Gastroesophageal sphincter (tissue), 4 donors: ENCODE measurements at regions not wholly inside any gene's neighbourhood (a gene's known extent, or its start where the extent isn't known, plus 50 kb on each side); places are given as distances from the start of the nearest gene placed in this dataset.
A peak's percentile ranks its signal among the peaks of the same experiment; 100 is the strongest.

Source experiments
- ATAC-seq: fragments of 150-250 bp; one replicate; pipeline ENCODE4 v1.9.1; 2016; ENCODE audit warnings: mild to moderate bottlenecking, moderate library complexity
- H3K27ac ChIP-seq, 4 donors: fragments of 200-600 bp; sonication (generic) in 3 of 4; 1 replicate in 3 of 4; 2 replicates in 1 of 4; pipeline ENCODE4 v1.5.1; 2016 to 2019
- H3K27me3 ChIP-seq: fragments of 200-600 bp; sonication (generic); one replicate; pipeline ENCODE4 v1.5.1; 2019
- H3K36me3 ChIP-seq, 2 donors: fragments of 200-600 bp; sonication (generic); one replicate each; pipeline ENCODE4 v1.5.1; 2019; ENCODE audit warnings: control low read depth in 1 of 2
- H3K4me1 ChIP-seq, 3 donors: fragments of 200-600 bp; sonication (generic); 1 replicate in 2 of 3; 2 replicates in 1 of 3; pipeline ENCODE4 v1.5.1; 2016 to 2019; ENCODE audit warnings: control low read depth in 2 of 3
- H3K4me3 ChIP-seq, 2 donors: fragments of 200-600 bp; sonication (generic); one replicate each; pipeline ENCODE4 v1.5.1; 2019; ENCODE audit warnings: mild to moderate bottlenecking in 1 of 2, moderate library complexity in 1 of 2
- H3K9me3 ChIP-seq, 3 donors: fragments of 200-600 bp; sonication (generic); one replicate each; pipeline ENCODE4 v1.5.1; 2017 to 2019; ENCODE audit warnings: control low read depth in 2 of 3
- EP300 ChIP-seq: sonication (generic); formaldehyde crosslinking; IDR thresholded peaks from one replicate; pipeline ENCODE4 v1.6.1; 2017; ENCODE audit warnings: antibody characterized with exemption, mild to moderate bottlenecking
- POLR2A ChIP-seq, 2 donors: fragments of 450-650 bp; IDR thresholded peaks; one replicate each; pipeline ENCODE4 v1.6.1; 2017; ENCODE audit warnings: antibody characterized with exemption in 2 of 2, mild to moderate bottlenecking in 2 of 2, moderate library complexity in 1 of 2
- POLR2AphosphoS5 ChIP-seq: sonication (generic); formaldehyde crosslinking; IDR thresholded peaks from one replicate; pipeline ENCODE4 v1.6.1; 2017; ENCODE audit warnings: antibody characterized with exemption
- WGBS, 2 donors: methylation state at CpG; one replicate each; pipeline ENCODE4 v1.1.5; 2018; ENCODE audit warnings: low coverage in 1 of 2; 5-methylcytosine and 5-hydroxymethylcytosine counted together
- TF ChIP-seq, protein P1 (sequence below), 4 experiments: fragments of 200-600 bp in 2 of 4; fragments of 450-650 bp in 2 of 4; sonication (generic) in 1 of 4; IDR thresholded peaks; one replicate each; pipeline ENCODE4 v1.5.1; 2017 to 2019; ENCODE audit warnings: antibody characterized with exemption in 4 of 4, mild to moderate bottlenecking in 2 of 4, moderate library complexity in 2 of 4

DNA sequence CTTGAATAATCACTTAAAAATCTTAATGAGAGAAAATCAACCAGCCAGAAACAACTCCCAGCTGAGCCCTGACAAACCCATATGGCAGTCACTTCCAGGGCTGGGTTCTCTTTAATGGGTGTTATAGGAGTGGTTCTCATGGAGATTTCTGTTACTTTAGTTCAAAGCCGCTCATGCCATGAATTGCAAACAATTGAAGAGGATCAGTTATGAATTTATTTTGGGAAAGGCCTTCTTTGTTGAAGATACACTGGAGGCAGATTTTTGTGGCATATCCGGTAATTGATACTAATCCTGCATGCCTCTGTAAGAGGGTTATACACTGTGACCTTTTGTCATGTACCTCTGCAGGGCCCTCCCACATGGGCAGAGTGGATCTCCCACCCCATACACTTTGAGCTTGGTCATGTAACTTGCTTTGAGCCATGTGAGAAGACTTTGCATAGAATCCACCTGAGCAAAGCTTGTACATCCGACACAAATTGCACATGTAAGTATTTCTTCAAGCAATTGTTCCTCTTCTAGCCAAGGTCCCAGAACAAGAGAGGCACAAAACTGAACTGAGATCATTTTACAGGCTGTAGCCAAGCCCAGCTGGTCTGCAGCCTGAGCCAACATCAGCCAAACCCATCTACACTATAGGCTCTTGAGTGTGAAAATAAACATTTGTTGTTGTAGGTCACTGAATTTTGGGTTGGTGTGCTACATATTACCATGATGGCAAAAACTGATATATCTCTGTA is 492.3 kb downstream of the PREX1 start:
- no peak for ATAC-seq
- Histone ChIP-seq H3K36me3 (no peaks in the 10 kb centered on the region), H3K27me3 (no peaks in the 10 kb centered on the region), H3K27ac (no peak overlapping the region), H3K4me1 (peaks cover 0 to 39% (median 7%) of the 10 kb centered on the region in 3 donors), H3K4me3 (no peak overlapping the region), H3K9me3 (no peaks in the 10 kb centered on the region)
- WGBS, 2 donors, result 83 to 84% methylated on average over 1 to 3 of the region's 3 CpGs
- TF ChIP-seq, protein P1, sequence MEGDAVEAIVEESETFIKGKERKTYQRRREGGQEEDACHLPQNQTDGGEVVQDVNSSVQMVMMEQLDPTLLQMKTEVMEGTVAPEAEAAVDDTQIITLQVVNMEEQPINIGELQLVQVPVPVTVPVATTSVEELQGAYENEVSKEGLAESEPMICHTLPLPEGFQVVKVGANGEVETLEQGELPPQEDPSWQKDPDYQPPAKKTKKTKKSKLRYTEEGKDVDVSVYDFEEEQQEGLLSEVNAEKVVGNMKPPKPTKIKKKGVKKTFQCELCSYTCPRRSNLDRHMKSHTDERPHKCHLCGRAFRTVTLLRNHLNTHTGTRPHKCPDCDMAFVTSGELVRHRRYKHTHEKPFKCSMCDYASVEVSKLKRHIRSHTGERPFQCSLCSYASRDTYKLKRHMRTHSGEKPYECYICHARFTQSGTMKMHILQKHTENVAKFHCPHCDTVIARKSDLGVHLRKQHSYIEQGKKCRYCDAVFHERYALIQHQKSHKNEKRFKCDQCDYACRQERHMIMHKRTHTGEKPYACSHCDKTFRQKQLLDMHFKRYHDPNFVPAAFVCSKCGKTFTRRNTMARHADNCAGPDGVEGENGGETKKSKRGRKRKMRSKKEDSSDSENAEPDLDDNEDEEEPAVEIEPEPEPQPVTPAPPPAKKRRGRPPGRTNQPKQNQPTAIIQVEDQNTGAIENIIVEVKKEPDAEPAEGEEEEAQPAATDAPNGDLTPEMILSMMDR (IDR thresholded peaks at IDR 0.05), result no peak
- TF ChIP-seq POLR2A (IDR thresholded peaks at IDR 0.05) (no peak), EP300 (no peak), POLR2AphosphoS5 (no peak)

DNA sequence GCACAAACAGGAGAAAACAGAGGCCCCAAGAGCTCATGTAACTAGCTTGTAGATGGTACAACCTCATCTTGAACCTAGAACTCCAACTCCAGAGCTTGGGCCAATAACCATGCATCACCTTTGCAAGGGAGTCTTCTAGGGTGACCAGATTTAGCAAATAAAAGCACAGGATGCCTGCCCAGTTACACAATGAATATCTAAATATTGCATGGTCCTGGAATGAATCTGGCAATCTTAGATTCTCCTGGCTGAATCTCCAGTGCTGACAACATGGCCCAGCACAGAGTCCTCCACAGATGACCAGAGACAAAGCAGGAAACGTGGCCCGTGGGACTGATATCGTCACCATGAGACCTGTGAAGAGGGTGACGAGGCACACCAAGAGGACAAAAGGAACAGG is 494.1 kb downstream of the PREX1 start:
- Histone ChIP-seq H3K9me3 (no peaks in the 10 kb centered on the region), H3K27ac (peak overlapping the region in 1 of 4 donors; percentile 45)

GRCh38 chr20:48332555-48332954 is 495.2 kb downstream of the PREX1 start:
- H3K4me1 ChIP-seq, result peaks cover 0 to 30% (median 0%) of the 10 kb centered on the region in 3 donors
- H3K27me3 ChIP-seq, result no peaks in the 10 kb centered on the region
- WGBS, 2 donors, result 13 to 39% methylated on average over 3 of the region's 3 CpGs
- H3K9me3 ChIP-seq, result no peaks in the 10 kb centered on the region
- no peak for TF ChIP-seq POLR2A (IDR thresholded peaks at IDR 0.05)
- TF ChIP-seq, protein P1 (IDR thresholded peaks at IDR 0.05), result no peak
- no peak for TF ChIP-seq POLR2AphosphoS5
- no peak for TF ChIP-seq EP300
- ATAC-seq, result no peak
- H3K4me3 ChIP-seq, result no peak overlapping the region
- H3K36me3 ChIP-seq, result no peaks in the 10 kb centered on the region
- H3K27ac ChIP-seq, result peak overlapping the region in 3 of 4 donors; percentile 32 to 45 (median 38)

More for the DNA sequence above, 494.1 kb downstream of the PREX1 start:
- Histone ChIP-seq H3K27me3 (no peaks in the 10 kb centered on the region), H3K4me3 (no peak overlapping the region), H3K4me1 (peaks cover 0 to 34% (median 0%) of the 10 kb centered on the region in 3 donors), H3K36me3 (no peaks in the 10 kb centered on the region)
- TF ChIP-seq POLR2AphosphoS5, result no peak
- TF ChIP-seq, protein P1 (IDR thresholded peaks at IDR 0.05), result no peak
- TF ChIP-seq POLR2A (IDR thresholded peaks at IDR 0.05), result no peak
- no peak for TF ChIP-seq EP300
- 53 to 62% methylated on average over 3 of the region's 4 CpGs for WGBS, 2 donors
- ATAC-seq, result no peak

DNA sequence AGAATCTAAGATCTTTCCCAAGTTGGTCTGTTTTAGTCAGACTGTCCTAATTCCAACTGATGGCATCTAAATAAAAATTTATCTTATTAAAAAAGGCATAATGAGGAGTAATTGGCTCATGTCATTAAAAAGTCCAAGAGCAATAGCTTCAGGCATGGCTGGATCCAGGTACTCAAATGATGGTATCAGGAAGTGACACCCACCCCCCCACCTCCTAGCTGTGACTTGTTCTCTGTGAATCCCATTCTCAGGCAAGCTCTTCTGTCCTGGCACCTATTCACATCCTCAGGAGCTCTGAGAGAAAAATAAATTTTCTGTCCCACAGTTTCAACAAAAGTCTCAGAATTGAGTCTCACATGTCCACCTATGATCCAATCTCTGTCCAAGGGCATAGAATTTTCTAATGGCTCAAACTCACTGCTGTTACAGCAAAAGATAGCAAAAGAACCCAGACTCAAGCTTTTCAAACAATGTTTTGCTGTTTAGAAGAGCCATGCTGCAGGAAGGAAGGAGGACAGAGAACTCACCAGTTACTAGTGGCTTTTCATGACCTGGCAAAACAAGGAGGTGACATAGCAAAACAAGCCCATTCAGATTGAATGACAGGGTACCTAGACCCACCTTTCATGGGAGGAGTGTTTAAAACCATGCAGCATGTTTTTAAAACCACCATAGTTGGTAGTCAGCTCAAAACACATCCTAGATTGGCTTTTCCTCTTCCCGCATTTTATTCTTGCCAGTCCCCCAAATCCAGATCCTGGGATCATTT is 496.1 kb downstream of the PREX1 start:
- no peak overlapping the region for H3K27ac ChIP-seq
- TF ChIP-seq, protein P1 (IDR thresholded peaks at IDR 0.05), result no peak
- TF ChIP-seq POLR2AphosphoS5 (no peak), EP300 (no peak), POLR2A (IDR thresholded peaks at IDR 0.05) (no peak)
- WGBS, 2 donors, result 92 to 100% methylated on average over 1 of the region's 1 CpG
- H3K36me3 ChIP-seq, result no peaks in the 10 kb centered on the region
- no peaks in the 10 kb centered on the region for H3K27me3 ChIP-seq
- peaks cover 0 to 38% (median 0%) of the 10 kb centered on the region in 3 donors for H3K4me1 ChIP-seq
- H3K4me3 ChIP-seq, result no peak overlapping the region
- no peaks in the 10 kb centered on the region for H3K9me3 ChIP-seq
- ATAC-seq, result no peak
